HG03025 (cell line): ENCODE measurements at regions not wholly inside any gene's neighbourhood (a gene's known extent, or its start where the extent isn't known, plus 50 kb on each side); places are given as distances from the start of the nearest gene placed in this dataset.

Experiments
- ATAC-seq: cut with Tn5 transposase; IDR thresholded peaks from one replicate; pipeline ENCODE4 v1.9.1; 2021; ENCODE audit warnings: mild to moderate bottlenecking, moderate library complexity; ENCODE audit not compliant: unreplicated experiment, low FRiP score

- ATAC-seq = no peak
Measured at GRCh38 chr4:11133868-11134267, 294.8 kb downstream of the HS3ST1 start.

GRCh38 chr4:11132478-11132877, 296.2 kb downstream of the HS3ST1 start:
- ATAC-seq = no peak

GRCh38 chr4:11131491-11131890, 297.2 kb downstream of the HS3ST1 start:
- no peak for ATAC-seq

- no peak for ATAC-seq
Measured at GRCh38 chr4:11130195-11130970, 298.3 kb downstream of the HS3ST1 start.

GRCh38 chr4:11120435-11120834, 308.3 kb downstream of the HS3ST1 start:
- ATAC-seq = no peak

- ATAC-seq = no peak
Measured at GRCh38 chr4:11119474-11119873, 309.2 kb downstream of the HS3ST1 start.

- no peak for ATAC-seq
Measured at GRCh38 chr4:11118513-11118912, 310.2 kb downstream of the HS3ST1 start.

- no peak for ATAC-seq
Measured at GRCh38 chr4:11116940-11117339, 311.8 kb downstream of the HS3ST1 start.

GRCh38 chr4:11111876-11112275, 316.8 kb downstream of the HS3ST1 start:
- ATAC-seq = no peak

- no peak for ATAC-seq
Measured at GRCh38 chr4:11111370-11111769, 317.3 kb downstream of the HS3ST1 start.

GRCh38 chr4:11106759-11107158, 321.9 kb downstream of the HS3ST1 start:
- no peak for ATAC-seq

GRCh38 chr4:11106190-11106589, 322.5 kb downstream of the HS3ST1 start:
- no peak for ATAC-seq

- ATAC-seq = no peak
Measured at GRCh38 chr4:11105715-11106114, 323.0 kb downstream of the HS3ST1 start.

- ATAC-seq = no peak
Measured at GRCh38 chr4:11098461-11098860, 330.2 kb downstream of the HS3ST1 start.

- no peak for ATAC-seq
Measured at GRCh38 chr4:11097725-11098124, 331.0 kb downstream of the HS3ST1 start.

- no peak for ATAC-seq
Measured at GRCh38 chr4:11081006-11081405, 347.7 kb downstream of the HS3ST1 start.

- no peak for ATAC-seq
Measured at GRCh38 chr4:11079171-11079570, 349.5 kb downstream of the HS3ST1 start.

- ATAC-seq = no peak
Measured at GRCh38 chr4:11074581-11075241, 354.0 kb downstream of the HS3ST1 start.

- no peak for ATAC-seq
Measured at GRCh38 chr4:11073621-11074051, 355.1 kb downstream of the HS3ST1 start.

GRCh38 chr4:11072999-11073398, 355.7 kb downstream of the HS3ST1 start:
- no peak for ATAC-seq

GRCh38 chr4:11072463-11072862, 356.2 kb downstream of the HS3ST1 start:
- no peak for ATAC-seq

GRCh38 chr4:11070813-11071212, 357.9 kb downstream of the HS3ST1 start:
- no peak for ATAC-seq
